Kasumi-1 (cell line): ENCODE measurements at regions not wholly inside any gene's neighbourhood (a gene's known extent, or its start where the extent isn't known, plus 50 kb on each side); places are given as distances from the start of the nearest gene placed in this dataset.
"Not testable (repeated sequence)": the region's sequence is repeated elsewhere in the genome, so short reads cannot be mapped to it uniquely, and the experiment has no call there.

Source experiments
- DNase-seq, 2 experiments: peaks; one replicate each; lab custom pipeline; 2025; lab: John Stamatoyannopoulos, UW

DNA sequence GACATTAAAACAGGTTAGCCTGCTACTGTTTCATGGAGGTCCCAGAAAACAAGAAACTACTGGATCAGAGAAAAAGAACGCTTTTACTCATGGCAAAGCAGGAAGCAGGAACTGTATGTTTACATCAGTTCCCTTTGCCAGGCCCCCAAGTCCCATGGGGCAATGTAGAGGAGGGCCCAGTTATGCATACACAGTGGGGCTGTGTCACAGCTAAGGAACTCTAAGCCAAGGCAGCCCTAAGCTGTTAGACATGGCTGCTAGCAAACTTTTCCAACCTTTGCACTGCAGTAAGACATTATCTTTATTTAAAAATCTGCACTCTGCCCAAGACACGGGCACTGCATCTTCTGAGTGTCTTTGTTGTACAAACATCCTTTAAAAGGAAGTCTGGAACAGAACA, 975.8 kb downstream of the C4orf33 start:
- no peak for DNase-seq

DNA sequence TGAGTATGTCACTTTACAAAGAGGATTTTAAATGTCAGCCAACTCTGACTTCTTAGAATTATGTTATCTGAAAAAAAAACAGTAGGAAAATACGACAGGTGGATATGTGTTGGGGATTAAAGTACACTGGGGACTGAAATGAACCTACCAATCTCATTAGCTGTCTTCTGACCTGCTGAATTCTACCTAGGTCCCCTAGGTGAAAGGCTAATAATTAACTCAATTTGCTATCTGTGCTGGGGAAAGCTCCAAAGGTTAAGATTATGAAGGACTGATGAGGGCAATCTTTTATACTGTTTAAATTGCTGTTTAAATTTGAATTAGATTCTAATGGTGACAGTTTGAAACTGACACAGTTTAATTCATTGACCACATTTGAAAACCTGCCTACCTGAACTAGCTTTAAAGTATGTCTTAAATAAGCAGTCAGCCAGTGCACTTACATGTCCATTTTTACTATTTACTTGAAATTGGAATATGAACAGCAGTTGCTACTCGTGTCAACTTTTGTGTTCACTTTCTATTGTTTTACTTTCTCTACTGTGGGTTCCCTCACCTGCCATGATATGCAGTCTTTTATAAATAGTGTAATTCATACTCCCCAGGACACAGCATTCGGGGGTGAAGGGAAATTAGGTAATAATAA, 977.3 kb downstream of the C4orf33 start:
- no peak for DNase-seq

DNA sequence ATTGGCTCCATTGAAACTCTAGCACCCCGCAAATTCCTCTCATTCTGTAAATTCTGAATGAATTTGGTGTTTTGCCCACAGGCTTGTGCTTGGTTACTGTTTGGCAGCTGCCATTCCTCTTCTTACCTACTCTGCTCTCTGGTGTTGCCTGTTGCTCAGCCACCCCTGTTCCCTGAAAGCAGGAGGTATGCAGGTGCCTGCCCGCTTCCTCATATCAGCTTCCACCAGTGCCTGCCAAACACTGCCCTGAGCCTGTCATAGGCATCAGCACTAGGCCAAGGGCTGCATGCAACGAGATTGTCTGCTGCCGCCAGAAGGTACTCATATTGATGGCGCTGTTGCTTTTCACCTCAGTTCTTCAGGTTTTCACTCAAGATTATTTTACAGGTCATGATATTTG, 978.1 kb downstream of the C4orf33 start:
- no peak for DNase-seq

DNA sequence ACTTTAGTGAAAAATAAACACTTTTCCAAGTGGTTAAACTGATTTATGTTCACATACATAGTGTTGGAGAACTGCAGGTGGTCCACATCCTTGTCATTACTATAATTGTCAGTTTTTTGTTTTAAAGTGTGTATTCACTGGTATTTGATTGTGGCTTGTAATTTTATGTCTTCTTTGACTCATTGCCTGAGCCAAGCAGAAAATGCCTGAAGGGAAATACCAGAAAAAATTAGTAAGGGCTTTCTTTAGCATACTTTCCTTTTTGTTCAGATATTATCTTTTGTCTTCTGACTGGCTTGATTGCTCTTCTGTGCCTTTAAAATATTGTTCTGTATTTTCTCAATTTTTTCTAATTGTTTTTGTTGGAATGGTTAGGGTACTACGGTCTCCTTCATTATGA, 981.3 kb downstream of the C4orf33 start:
- no peak for DNase-seq

DNA sequence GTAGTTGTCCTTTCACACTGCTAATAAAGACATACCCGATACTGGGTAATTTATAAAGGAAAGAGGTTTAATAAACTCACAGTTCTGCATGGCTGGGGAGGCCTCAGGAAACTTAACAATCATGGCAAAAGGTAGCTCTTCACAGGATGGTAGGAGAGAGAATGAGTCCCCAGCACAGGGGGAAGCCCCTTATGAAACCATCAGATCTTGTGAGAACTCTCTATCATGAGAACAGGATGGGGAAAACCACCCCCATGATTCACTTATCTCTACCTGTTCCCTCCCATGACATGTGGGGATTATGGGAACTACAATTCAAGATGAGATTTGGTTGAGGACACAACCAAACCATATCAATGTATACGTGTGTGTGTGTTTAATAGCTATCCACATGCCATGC, 983.1 kb downstream of the C4orf33 start:
- DNase-seq, result not testable (repeated sequence)

DNA sequence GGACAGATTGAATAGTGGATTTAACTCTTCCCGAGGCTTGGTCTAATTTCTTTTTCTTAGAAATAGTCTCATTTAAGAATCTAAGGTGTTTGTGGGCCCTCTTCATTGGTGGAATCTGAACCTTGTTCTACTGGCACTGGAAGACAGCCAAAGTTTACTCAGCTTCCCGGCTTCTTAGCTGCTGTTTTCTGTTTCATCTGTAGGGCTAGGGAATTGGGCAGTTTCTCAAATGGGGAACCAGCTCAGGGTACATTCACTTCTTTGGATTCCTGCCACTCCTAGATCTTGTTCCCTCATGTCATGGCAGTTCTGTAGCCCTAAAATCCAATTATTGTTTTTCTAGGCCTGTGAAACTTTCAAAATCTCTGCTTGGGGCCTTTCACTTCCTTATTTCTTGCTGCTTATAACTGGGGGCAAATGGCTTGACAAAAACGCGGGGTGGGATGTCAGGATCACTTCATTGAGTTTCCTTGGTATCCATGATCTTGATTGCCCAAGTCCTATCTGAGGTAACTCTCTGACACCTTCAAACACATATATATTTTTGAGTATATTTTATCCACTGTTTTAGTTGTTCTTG, 985.0 kb downstream of the C4orf33 start:
- DNase-seq, result no peak

DNA sequence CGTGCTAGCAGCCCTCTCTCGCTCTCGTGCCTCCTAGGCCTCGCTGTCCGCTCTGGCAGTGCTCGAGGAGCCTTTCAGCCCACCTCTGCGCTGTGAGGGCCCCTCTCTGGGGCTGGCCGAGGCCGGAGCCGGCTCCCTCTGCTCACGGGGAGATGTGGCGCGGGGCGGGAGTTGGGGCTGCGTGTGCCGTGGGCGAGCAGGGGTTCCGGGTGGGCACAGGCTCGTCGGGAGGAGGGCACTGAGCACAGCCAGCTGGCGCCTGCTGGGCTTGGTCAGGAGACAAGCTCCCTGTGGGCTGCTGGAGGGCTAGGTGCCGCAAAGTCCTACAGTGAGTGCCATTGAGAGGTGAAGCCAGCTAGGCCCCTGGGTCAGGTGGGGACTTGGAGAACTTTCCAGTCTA, 994.5 kb downstream of the C4orf33 start:
- DNase-seq, result no peak

DNA sequence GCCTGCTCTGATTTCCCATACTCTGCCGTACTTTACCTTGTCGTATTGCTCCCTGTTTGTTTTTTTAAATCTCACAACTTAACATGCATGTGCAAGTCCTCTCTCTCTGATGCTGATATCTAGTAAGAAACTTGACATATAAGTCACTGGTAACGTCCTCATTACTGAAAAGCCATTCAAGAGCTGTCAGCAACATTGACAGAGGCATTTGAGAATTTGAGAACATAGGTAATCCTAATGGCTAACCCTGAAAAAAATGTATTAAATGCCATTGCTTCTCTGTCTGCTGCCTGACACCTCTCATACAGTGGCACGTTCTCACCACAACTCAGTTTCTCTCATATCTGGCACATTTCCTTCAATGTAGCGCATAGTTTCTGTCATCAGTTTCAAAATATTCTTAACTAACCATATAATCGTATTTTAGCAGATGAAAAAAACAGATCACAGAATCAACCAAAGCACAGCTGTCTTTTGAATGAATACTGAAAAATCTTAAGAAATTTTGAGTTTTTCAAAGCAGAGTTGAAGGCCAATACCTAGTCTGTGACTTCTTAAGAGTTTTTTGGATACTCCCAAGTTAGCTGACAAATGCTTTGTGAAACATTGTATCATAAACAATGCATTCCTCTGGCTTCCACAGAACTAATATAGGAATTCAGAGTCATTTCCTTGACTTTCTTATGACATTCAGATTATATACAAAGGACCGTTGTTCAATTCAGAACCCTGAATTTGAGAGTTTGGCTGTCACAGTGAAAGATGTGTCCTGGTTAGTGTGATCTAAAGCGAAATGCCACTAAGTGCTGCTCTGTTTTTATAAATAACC, 996.4 kb downstream of the C4orf33 start:
- no peak for DNase-seq

DNA sequence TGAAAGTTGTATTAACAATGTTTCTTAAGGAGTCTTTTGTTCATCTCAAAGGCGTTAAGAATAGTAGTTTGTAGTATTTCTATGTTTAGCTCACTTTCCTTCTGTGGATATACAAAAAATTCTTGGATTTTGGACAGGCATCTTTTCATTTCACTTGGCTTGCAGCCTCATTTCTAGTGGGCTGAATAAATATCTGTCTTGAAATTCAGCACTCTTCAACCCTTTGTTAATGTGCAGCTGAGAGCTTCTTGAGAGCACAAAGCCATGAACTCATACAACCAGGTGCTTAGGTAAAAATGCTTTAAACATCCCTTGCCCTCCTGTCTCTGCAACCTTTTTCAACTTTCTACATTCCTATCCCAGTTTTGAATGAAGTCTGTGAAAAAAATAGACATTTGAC, 1003.2 kb downstream of the C4orf33 start:
- DNase-seq, result no peak

DNA sequence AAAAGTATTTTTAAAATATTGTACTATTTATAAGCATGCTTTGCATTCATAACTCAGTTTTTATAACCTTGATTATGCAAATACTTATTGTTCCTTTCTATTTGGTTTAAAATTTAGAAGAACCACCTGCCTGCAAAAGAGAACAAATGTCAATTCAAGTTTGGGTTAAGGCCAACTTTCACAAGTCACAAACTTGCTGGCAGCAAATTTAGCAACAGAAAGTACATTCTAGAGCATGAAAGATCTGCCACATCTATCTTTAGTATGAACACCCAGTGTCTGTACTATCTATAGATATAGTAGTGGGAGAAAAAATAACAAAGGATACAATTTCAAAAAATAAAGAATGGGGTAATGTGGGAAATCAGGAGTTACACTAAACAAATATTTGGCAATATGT, 1014.2 kb downstream of the C4orf33 start:
- DNase-seq, result no peak

DNA sequence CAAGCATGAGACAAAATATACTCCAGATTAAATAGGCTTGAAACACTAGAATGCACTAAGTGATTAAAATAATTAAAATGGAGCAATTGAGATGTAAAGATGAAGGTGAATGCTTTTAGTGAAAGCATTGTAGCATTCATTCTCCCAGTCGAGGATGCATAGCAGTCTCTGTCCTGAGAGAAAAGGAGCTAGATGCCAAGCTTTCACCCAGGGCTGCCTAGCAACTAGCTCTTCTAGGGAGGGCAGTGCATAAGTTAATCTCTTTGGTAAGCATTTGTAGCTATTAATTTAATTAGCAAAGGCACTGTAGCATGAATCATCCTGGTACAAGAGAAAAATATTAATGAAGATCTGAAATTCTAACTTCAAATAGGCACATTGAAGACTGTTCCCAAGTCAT, 1014.8 kb downstream of the C4orf33 start:
- DNase-seq, result no peak

DNA sequence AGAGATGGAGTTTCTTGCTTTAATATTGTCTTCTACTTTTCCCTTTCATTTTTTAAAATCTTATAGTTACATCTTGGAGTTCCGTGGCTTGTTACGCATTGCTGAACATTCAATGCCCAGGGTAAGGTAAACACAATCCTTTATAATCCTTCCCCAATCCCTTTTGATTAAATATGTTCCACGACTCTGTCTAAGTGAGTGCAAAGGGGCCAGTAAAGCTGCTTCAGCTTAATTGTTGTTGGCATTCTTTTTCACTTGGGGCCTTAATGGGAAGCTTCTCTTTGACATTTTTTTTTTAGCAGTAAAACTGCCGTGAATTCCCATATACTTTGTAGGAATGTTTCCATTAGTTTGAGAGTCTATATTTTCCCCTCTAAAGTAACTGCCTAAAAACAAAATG, 1028.1 kb downstream of the C4orf33 start:
- no peak for DNase-seq

DNA sequence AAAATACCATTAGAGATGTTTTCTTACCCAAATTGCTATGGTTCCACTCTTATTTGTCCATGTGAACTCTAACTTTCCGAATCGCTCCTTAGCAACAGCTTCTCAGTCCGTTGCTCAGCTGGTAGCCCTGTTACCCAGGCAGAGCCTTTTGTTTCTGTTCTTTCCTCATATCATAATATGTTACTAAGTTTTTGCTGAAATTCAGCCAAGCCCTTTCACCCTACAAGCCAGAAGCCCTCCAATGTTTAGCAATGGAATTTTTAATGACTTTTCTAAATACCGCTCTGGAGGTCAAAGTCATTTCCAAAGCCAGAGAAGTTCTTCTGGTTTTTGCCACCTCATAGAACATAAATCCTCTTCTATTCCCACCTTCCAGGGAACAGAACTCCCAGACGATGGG, 1029.5 kb downstream of the C4orf33 start:
- DNase-seq, result no peak

DNA sequence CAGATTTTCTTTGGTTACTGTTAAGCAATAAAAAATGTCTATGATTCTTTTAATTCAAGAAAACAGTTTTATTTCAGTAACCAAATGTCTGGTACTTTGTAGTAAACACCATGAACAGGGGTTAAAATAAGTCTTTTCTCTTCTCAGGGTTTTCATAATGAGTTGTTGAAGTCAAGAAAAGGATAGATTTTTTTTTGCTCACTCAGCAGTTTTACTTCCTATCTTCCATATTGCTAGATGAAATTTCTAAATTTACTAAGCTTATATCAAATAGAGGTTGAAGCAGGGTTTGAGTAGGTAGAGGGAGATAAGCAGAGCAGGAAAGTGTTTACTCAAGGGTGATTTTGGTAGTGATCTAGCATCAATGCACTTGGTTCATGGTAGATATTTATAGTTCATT, 1031.3 kb downstream of the C4orf33 start:
- DNase-seq, result no peak

DNA sequence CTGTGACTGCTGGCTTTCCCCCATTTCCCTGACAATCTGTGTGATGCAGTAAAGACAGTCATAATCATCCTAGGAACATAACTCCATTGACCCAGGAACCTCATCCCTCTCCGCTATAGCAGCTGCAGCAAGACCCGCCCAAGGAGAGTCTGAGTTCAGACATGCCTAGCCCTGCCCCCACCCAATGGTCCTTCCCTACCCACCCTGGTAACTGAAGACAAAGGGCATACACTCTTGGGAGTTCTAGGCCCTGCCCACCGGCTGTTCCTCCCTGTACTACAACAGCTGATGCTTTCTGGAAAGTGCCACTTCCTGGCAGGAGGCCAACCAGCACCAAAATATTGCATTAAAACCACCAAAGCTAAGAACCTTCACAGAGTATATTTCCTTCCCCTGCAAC, 1035.6 kb downstream of the C4orf33 start:
- no peak for DNase-seq

DNA sequence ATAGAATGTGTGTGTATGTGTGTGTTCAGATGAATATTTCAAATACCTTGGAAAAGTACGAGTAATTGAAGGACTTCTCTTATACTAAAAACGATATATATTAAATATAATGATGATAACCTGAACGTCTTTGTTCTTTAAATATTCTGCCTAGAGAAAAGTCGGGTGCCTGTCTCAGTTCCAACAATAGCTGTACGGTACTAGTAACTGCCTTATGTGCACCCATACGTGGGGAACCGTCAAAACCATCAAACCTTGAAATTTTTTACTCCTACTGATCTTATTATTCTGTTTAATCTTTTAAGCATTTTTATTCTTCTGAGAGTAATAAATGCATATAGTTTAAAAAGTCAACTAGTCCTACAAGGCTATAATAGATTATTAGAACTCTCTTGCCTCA, 1045.7 kb downstream of the C4orf33 start:
- DNase-seq, result no peak

DNA sequence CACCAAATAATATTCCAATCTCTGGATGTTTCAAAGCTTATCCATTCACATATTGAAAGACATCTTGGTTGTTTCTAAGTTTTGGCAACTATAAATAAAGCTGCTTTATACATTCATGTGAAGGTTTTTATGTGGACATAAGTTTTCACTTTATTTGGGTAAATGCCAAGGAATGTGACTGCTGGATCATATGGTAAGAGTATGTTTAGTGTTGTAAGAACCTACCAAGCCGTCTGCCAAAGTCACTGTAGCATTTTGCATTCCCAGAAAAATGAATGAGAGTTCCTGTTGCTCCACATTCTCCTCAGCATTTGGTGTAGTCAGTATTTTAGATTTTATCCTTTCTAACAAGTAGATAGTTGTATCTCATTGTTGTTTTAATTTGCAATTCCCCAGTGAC, 1047.7 kb downstream of the C4orf33 start:
- DNase-seq, result no peak

DNA sequence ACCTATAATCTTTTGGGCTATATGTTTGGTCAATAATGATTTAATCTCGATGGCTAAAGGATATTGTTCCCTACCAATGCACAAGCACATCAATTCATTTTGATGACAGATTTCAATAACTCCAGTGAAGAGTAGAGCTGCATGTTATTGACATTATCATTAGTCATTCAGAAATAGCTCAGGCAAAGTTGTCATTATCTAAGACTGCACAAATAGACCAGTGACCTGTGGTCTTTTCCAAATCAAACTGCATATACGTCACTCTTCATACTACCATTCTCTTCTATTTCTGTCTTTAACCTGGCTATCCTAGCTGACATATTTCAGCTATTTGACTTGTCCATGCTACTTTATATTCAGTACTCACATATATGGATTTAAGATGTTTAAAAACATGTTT, 1050.8 kb downstream of the C4orf33 start:
- DNase-seq, result no peak

DNA sequence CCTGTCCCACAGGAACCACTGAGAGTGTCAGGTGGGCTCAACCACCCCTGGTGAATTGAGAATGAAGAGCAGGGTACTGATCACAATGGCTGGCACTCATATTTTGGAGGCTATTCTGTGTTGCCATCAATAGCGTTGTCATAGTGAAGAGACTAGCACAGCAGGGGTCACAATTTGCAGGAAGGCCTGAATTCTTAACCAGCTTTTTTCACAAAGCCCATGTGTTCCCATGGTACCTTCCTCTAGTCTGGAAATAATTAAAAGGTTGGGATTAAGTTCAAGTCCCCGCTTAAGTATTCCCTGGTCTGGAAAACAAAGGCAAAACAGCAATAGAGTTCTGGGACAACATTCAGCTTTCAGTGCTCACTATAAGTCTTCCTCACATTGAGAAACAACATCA, 1051.7 kb downstream of the C4orf33 start:
- no peak for DNase-seq

DNA sequence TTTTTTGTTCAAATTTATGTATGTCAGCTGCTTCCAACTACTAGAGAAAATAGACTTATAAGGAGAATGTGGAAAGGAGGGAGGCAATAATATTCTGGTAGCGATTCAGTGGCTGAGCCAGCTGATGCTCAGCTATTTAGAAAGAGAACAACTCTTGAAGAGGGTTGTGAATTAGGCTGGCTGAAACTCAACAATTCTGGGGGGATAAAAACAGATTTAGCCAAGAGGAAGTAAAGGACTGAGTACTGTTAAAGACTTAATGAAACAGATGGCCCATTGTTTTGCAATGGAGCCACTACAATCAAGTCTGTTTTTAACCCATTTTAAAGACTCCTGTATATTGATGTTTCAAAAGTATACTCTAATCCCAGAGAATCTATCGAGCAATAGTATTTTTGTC, 1058.9 kb downstream of the C4orf33 start:
- DNase-seq, result peak in 1 of 2 experiments; percentile 5

DNA sequence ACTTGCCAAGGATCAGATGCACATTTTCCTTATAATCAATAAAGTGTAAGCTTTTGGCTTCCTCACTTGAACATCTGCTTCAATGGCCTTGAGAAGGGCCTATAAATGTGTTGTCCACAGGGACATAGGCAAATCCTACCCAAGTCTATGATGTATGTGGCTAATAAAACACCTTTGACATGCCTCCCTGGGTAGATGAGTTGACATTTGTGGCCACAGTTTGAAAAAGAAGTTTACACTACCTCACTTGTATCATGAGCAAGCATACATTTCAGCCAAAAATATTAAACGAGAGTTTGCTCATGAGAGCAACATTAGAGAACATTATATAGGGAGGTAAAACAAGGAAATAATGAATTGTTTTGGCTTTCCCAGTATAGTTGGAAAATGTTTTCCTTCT, 1067.7 kb downstream of the C4orf33 start:
- no peak for DNase-seq

DNA sequence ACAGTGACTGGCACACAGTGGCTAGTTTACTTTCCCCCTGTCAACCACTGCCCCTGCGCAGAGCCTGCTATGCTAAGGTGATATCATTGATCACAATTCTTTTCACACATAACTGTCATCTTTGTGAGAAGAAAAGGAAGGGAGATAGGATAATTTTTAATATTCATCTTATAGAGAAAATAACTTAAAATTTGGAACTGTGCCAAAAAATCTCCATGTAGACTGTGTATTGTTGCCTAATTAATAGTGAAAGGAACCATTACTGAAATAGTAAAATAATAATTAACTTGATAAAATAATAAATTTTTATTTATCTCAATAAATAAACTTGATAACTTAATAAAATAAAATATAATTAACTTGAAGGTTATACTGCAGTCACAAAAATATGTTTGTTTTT, 1069.4 kb downstream of the C4orf33 start:
- DNase-seq, result no peak

DNA sequence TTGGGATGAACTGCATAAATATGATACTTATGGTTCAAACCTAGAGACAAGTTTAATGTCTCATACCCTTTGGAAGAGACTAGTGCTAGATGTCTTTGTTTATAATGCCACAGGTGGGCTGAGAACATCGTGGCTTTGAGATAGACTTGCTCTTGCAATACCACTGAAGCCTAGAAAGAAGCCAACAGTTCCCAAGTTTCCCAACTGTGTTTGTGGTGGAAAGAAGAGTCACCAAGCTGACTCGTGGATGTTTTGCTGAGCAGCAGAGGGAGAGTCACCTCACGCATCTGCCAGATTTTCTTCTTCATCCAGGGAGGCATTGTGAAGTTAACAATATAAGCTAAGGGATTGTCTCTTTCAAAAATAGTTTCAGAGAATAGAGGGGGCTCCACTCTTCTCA, 1076.2 kb downstream of the C4orf33 start:
- DNase-seq, result no peak

DNA sequence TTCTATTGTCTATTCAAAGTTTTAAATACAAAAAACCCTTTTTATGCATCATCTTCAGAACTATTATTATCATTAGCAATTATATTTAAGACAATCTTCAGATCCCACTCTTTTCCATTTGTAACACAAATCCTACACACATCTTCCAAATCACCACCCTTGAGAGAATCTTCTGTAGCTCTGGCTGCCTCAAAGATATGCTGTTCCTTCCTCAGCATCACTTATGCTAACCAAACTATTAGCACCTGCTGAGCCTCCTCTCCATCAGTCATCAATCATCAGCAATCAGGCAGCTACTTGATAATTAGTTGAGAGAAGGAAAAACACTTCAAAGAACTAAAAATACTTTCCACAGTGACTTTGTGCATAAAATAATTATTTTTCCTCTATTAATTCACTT, 1082.2 kb downstream of the C4orf33 start:
- no peak for DNase-seq
